Endodermal cell (in vitro differentiated cells): ENCODE measurements at regions not wholly inside any gene's neighbourhood (a gene's known extent, or its start where the extent isn't known, plus 50 kb on each side); places are given as distances from the start of the nearest gene placed in this dataset.

Experiments
- DNase-seq: peaks from one replicate; pipeline ENCODE4 v3.0.0-alpha.2; 2017
- H3K27ac ChIP-seq: 2 replicates; pipeline ENCODE4 v1.5.1; 2013; ENCODE audit warnings: mild to moderate bottlenecking, low read depth, low read length, moderate library complexity
- H3K27me3 ChIP-seq: 2 replicates; pipeline ENCODE4 v1.6.1; 2013; ENCODE audit warnings: mild to moderate bottlenecking, low read length, moderate library complexity; ENCODE audit not compliant: insufficient read depth, control insufficient read depth, poor library complexity, severe bottlenecking
- H3K36me3 ChIP-seq: 2 replicates; pipeline ENCODE4 v1.7.0; 2013; ENCODE audit warnings: mild to moderate bottlenecking, low read length, moderate library complexity; ENCODE audit not compliant: control insufficient read depth, insufficient read depth
- H3K4me1 ChIP-seq: one replicate; pipeline ENCODE4 v1.7.0; 2013; ENCODE audit warnings: low read length; ENCODE audit not compliant: control insufficient read depth, insufficient read depth
- H3K4me3 ChIP-seq: 2 replicates; pipeline ENCODE4 v1.5.1; 2013; ENCODE audit warnings: mild to moderate bottlenecking, low read length, moderate library complexity
- H3K9ac ChIP-seq: 2 replicates; pipeline ENCODE4 v1.6.1; 2013; ENCODE audit warnings: mild to moderate bottlenecking, low read length, moderate library complexity; ENCODE audit not compliant: poor library complexity, severe bottlenecking; ENCODE audit errors: extremely low read depth
- H3K9me3 ChIP-seq: 2 replicates; pipeline ENCODE4 v1.6.1; 2013; ENCODE audit warnings: mild to moderate bottlenecking, low read length, moderate library complexity; ENCODE audit not compliant: control insufficient read depth
- H3K27ac Mint-ChIP-seq: 2 replicates; pipeline ENCODE4 v1.8.0; 2020; ENCODE audit warnings: mixed read lengths
- H3K27me3 Mint-ChIP-seq: 2 replicates; pipeline ENCODE4 v1.8.0; 2021; ENCODE audit warnings: mild to moderate bottlenecking, mixed read lengths; ENCODE audit not compliant: insufficient read depth
- H3K36me3 Mint-ChIP-seq: 2 replicates; pipeline ENCODE4 v1.8.0; 2020; ENCODE audit warnings: low read depth, mixed read lengths
- H3K4me1 Mint-ChIP-seq: 2 replicates; pipeline ENCODE4 v1.8.0; 2020; ENCODE audit warnings: mixed read lengths
- H3K4me3 Mint-ChIP-seq: 2 replicates; pipeline ENCODE4 v1.8.0; 2020; ENCODE audit warnings: mild to moderate bottlenecking, moderate library complexity, mixed read lengths
- H3K9me3 Mint-ChIP-seq: 2 replicates; pipeline ENCODE4 v1.8.0; 2020; ENCODE audit warnings: mild to moderate bottlenecking, mixed read lengths
- WGBS, 2 experiments: methylation state at CpG; one replicate each; pipeline versions ENCODE4 v1.1.5 to v1.1.7; 2013; ENCODE audit warnings: missing lambda C conversion rate in 2 of 2, mixed read lengths in 1 of 2; ENCODE audit not compliant: insufficient coverage in 1 of 2, insufficient read length in 1 of 2; 5-methylcytosine and 5-hydroxymethylcytosine counted together
- TF ChIP-seq, protein P1 (sequence below): fragments of 200-600 bp; sonication (generic); conservative IDR thresholded peaks from 2 replicates; pipeline ENCODE4 v1.5.0; 2021; ENCODE audit warnings: antibody characterized with exemption, mild to moderate bottlenecking

GRCh38 chr3:73772076-73772886 lies 147.5 kb upstream of the PDZRN3 start:
- Histone ChIP-seq H3K36me3 (no peaks in the 10 kb centered on the region), H3K27ac (no peak overlapping the region), H3K4me3 (no peak overlapping the region), H3K9me3 (peaks cover 11% of the 10 kb centered on the region), H3K4me1 (peaks cover 4% of the 10 kb centered on the region), H3K9ac (no peak overlapping the region), H3K27me3 (no peaks in the 10 kb centered on the region)
- 90% methylated on average over 3 of the region's 3 CpGs; no CpG with 5 or more reads in 1 of the 2 experiments for WGBS, 2 experiments
- H3K36me3 Mint-ChIP-seq, result no peaks in the 10 kb centered on the region
- DNase-seq, result no peak
- TF ChIP-seq, protein P1, sequence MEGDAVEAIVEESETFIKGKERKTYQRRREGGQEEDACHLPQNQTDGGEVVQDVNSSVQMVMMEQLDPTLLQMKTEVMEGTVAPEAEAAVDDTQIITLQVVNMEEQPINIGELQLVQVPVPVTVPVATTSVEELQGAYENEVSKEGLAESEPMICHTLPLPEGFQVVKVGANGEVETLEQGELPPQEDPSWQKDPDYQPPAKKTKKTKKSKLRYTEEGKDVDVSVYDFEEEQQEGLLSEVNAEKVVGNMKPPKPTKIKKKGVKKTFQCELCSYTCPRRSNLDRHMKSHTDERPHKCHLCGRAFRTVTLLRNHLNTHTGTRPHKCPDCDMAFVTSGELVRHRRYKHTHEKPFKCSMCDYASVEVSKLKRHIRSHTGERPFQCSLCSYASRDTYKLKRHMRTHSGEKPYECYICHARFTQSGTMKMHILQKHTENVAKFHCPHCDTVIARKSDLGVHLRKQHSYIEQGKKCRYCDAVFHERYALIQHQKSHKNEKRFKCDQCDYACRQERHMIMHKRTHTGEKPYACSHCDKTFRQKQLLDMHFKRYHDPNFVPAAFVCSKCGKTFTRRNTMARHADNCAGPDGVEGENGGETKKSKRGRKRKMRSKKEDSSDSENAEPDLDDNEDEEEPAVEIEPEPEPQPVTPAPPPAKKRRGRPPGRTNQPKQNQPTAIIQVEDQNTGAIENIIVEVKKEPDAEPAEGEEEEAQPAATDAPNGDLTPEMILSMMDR, result no peak
- peaks cover 3% of the 10 kb centered on the region for H3K4me1 Mint-ChIP-seq
- H3K4me3 Mint-ChIP-seq, result no peak overlapping the region
- no peaks in the 10 kb centered on the region for H3K27me3 Mint-ChIP-seq
- no peak overlapping the region for H3K27ac Mint-ChIP-seq
- peaks cover 9% of the 10 kb centered on the region for H3K9me3 Mint-ChIP-seq

GRCh38 chr3:73768524-73769308 lies 144.0 kb upstream of the PDZRN3 start:
- Mint-ChIP-seq H3K27me3 (no peaks in the 10 kb centered on the region), H3K27ac (no peak overlapping the region), H3K4me3 (no peak overlapping the region), H3K4me1 (peaks cover 13% of the 10 kb centered on the region), H3K9me3 (peaks cover 9% of the 10 kb centered on the region), H3K36me3 (no peaks in the 10 kb centered on the region)
- no peak for DNase-seq
- Histone ChIP-seq H3K4me1 (peaks cover 4% of the 10 kb centered on the region), H3K9me3 (peaks cover 11% of the 10 kb centered on the region), H3K36me3 (no peaks in the 10 kb centered on the region), H3K4me3 (no peak overlapping the region), H3K27me3 (no peaks in the 10 kb centered on the region), H3K9ac (no peak overlapping the region), H3K27ac (no peak overlapping the region)
- 75 to 90% methylated on average over 3 to 5 of the region's 5 CpGs for WGBS, 2 experiments
- TF ChIP-seq, protein P1, result peak; percentile 35

- Histone ChIP-seq H3K9me3 (peaks cover 11% of the 10 kb centered on the region), H3K9ac (no peak overlapping the region), H3K36me3 (no peaks in the 10 kb centered on the region), H3K27ac (no peak overlapping the region), H3K27me3 (no peaks in the 10 kb centered on the region), H3K4me3 (no peak overlapping the region), H3K4me1 (peaks cover 6% of the 10 kb centered on the region)
- 77 to 85% methylated on average over 3 to 7 of the region's 7 CpGs for WGBS, 2 experiments
- TF ChIP-seq, protein P1, result no peak
- Mint-ChIP-seq H3K4me3 (no peak overlapping the region), H3K36me3 (no peaks in the 10 kb centered on the region), H3K27me3 (no peaks in the 10 kb centered on the region), H3K4me1 (peaks cover 23% of the 10 kb centered on the region), H3K9me3 (peaks cover 9% of the 10 kb centered on the region), H3K27ac (no peak overlapping the region)
- DNase-seq, result no peak
These were observed 142.0 kb upstream of the PDZRN3 start for GRCh38 chr3:73766599-73767381.
